ENCODE measurements at regions not wholly inside any gene's neighbourhood (a gene's known extent, or its start where the extent isn't known, plus 50 kb on each side); places are given as distances from the start of the nearest gene placed in this dataset.

DNA sequence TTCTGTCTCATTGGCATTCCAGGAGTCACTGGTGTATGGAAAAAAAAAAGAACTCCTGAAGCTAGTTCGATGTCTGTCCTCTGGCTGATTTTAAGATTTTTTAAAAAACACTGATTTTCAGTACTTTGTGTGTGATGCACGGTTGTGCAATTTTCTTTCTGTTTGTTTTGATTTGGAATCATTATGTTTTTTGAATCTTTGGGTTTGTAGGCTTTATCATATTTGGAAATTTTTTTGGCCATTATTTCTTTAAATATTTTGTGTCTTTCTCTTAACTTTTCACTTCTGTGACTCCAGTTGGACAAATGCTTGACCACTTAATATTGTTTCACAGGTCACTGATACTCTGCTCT lies 327.2 kb downstream of the BCKDHB start:
- no peak for TF ChIP-seq POLR2A (IDR thresholded peaks at IDR 0.05; ENCODE audit: borderline replicate concordance, extremely low read depth, insufficient read depth, insufficient read length)
- TF ChIP-seq EZH2 (IDR thresholded peaks at IDR 0.05), result no peak
- TF ChIP-seq POLR2AphosphoS5 (IDR thresholded peaks at IDR 0.05; ENCODE audit: low read depth, low read length), result no peak
- TF ChIP-seq, protein P1, sequence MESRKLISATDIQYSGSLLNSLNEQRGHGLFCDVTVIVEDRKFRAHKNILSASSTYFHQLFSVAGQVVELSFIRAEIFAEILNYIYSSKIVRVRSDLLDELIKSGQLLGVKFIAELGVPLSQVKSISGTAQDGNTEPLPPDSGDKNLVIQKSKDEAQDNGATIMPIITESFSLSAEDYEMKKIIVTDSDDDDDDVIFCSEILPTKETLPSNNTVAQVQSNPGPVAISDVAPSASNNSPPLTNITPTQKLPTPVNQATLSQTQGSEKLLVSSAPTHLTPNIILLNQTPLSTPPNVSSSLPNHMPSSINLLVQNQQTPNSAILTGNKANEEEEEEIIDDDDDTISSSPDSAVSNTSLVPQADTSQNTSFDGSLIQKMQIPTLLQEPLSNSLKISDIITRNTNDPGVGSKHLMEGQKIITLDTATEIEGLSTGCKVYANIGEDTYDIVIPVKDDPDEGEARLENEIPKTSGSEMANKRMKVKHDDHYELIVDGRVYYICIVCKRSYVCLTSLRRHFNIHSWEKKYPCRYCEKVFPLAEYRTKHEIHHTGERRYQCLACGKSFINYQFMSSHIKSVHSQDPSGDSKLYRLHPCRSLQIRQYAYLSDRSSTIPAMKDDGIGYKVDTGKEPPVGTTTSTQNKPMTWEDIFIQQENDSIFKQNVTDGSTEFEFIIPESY (IDR thresholded peaks at IDR 0.05; ENCODE audit: extremely low read depth, insufficient replicate concordance, low read length), result no peak
- TF ChIP-seq, protein P2, sequence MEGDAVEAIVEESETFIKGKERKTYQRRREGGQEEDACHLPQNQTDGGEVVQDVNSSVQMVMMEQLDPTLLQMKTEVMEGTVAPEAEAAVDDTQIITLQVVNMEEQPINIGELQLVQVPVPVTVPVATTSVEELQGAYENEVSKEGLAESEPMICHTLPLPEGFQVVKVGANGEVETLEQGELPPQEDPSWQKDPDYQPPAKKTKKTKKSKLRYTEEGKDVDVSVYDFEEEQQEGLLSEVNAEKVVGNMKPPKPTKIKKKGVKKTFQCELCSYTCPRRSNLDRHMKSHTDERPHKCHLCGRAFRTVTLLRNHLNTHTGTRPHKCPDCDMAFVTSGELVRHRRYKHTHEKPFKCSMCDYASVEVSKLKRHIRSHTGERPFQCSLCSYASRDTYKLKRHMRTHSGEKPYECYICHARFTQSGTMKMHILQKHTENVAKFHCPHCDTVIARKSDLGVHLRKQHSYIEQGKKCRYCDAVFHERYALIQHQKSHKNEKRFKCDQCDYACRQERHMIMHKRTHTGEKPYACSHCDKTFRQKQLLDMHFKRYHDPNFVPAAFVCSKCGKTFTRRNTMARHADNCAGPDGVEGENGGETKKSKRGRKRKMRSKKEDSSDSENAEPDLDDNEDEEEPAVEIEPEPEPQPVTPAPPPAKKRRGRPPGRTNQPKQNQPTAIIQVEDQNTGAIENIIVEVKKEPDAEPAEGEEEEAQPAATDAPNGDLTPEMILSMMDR (IDR thresholded peaks at IDR 0.05 in 2 of 3, conservative IDR thresholded peaks at IDR 0.05 in 1 of 3; ENCODE audit: borderline replicate concordance in 1 of 3, insufficient read depth in 1 of 3, low read depth in 2 of 3, low read length in 2 of 3), result no peak
- TF ChIP-seq YY1 (IDR thresholded peaks at IDR 0.05; ENCODE audit: extremely low read depth, insufficient replicate concordance, low read depth, low read length), result no peak
- TF ChIP-seq, protein P3, sequence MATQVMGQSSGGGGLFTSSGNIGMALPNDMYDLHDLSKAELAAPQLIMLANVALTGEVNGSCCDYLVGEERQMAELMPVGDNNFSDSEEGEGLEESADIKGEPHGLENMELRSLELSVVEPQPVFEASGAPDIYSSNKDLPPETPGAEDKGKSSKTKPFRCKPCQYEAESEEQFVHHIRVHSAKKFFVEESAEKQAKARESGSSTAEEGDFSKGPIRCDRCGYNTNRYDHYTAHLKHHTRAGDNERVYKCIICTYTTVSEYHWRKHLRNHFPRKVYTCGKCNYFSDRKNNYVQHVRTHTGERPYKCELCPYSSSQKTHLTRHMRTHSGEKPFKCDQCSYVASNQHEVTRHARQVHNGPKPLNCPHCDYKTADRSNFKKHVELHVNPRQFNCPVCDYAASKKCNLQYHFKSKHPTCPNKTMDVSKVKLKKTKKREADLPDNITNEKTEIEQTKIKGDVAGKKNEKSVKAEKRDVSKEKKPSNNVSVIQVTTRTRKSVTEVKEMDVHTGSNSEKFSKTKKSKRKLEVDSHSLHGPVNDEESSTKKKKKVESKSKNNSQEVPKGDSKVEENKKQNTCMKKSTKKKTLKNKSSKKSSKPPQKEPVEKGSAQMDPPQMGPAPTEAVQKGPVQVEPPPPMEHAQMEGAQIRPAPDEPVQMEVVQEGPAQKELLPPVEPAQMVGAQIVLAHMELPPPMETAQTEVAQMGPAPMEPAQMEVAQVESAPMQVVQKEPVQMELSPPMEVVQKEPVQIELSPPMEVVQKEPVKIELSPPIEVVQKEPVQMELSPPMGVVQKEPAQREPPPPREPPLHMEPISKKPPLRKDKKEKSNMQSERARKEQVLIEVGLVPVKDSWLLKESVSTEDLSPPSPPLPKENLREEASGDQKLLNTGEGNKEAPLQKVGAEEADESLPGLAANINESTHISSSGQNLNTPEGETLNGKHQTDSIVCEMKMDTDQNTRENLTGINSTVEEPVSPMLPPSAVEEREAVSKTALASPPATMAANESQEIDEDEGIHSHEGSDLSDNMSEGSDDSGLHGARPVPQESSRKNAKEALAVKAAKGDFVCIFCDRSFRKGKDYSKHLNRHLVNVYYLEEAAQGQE (IDR thresholded peaks at IDR 0.05; ENCODE audit: low read depth), result no peak
- TF ChIP-seq RAD21 (IDR thresholded peaks at IDR 0.05; ENCODE audit: low read depth), result no peak
- TF ChIP-seq, protein P4, sequence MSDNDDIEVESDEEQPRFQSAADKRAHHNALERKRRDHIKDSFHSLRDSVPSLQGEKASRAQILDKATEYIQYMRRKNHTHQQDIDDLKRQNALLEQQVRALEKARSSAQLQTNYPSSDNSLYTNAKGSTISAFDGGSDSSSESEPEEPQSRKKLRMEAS (IDR thresholded peaks at IDR 0.05), result no peak
- TF ChIP-seq SP1 (IDR thresholded peaks at IDR 0.05; ENCODE audit: low read depth), result no peak
- no peak for TF ChIP-seq EZH2phosphoT487 (IDR thresholded peaks at IDR 0.05; ENCODE audit: borderline replicate concordance)
